SK-N-SH (cell line): ENCODE measurements at regions not wholly inside any gene's neighbourhood (a gene's known extent, or its start where the extent isn't known, plus 50 kb on each side); places are given as distances from the start of the nearest gene placed in this dataset.

Experiments
- CTCF ChIA-PET: fragments of 300-600, 350-600 bp; formaldehyde crosslinking; extraction: SDS; loops from one replicate; lab custom pipeline; 2021; lab: Yijun Ruan, JAX
- POLR2A ChIA-PET: fragments of 350-600 bp; sonication (Branson Sonifier 250); formaldehyde crosslinking; extraction: SDS; loops from one replicate; lab custom pipeline; 2020; ENCODE audit warnings: antibody characterized with exemption, inconsistent platforms; lab: Yijun Ruan, JAX
- DNase-seq: peaks from one replicate; pipeline ENCODE4 v3.0.0; 2012
- H2AFZ ChIP-seq: fragments of 200-600 bp; sonication (generic); 2 replicates; pipeline ENCODE4 v1.8.1; 2016; ENCODE audit warnings: antibody characterized with exemption, mild to moderate bottlenecking, low read depth
- H3F3A ChIP-seq: fragments of 200-600 bp; sonication (generic); replicated peaks from 2 replicates; pipeline ENCODE3; 2016; ENCODE audit warnings: antibody characterized with exemption, mild to moderate bottlenecking; ENCODE audit not compliant: insufficient read depth
- H3K27ac ChIP-seq, 2 experiments: fragments of 200-500 bp in 1 of 2; fragments of 200-600 bp in 1 of 2; sonication (Bioruptor generic) in 1 of 2; sonication (generic), shearing (Covaris generic) in 1 of 2; 2 replicates each; pipeline versions ENCODE4 v1.5.1 to v1.6.1; 2014 to 2016; ENCODE audit warnings: low read depth in 2 of 2, inconsistent platforms in 1 of 2, low read length in 1 of 2, mild to moderate bottlenecking in 1 of 2, mixed read lengths in 1 of 2
- H3K27me3 ChIP-seq: fragments of 200-600 bp; sonication (generic), shearing (Covaris generic); 2 replicates; pipeline ENCODE4 v1.6.1; 2016; ENCODE audit warnings: mixed run types; ENCODE audit not compliant: insufficient read depth
- H3K36me3 ChIP-seq, 2 experiments: fragments of 200-500 bp in 1 of 2; fragments of 200-600 bp in 1 of 2; sonication (Bioruptor generic) in 1 of 2; sonication (generic) in 1 of 2; replicated peaks in 1 of 2; 2 replicates each; pipeline versions ENCODE3 to v1.5.1; 2014 to 2016; ENCODE audit warnings: low read length in 1 of 2, mild to moderate bottlenecking in 1 of 2; ENCODE audit not compliant: insufficient read depth in 2 of 2, control insufficient read depth in 1 of 2
- H3K4me1 ChIP-seq, 2 experiments: fragments of 200-500 bp in 1 of 2; fragments of 200-600 bp in 1 of 2; sonication (Bioruptor generic) in 1 of 2; sonication (generic), shearing (Covaris generic) in 1 of 2; 2 replicates each; pipeline versions ENCODE4 v1.5.1 to v1.6.1; 2014 to 2016; ENCODE audit warnings: low read depth in 1 of 2, low read length in 1 of 2, mixed run types in 1 of 2; ENCODE audit not compliant: insufficient read depth in 2 of 2, control insufficient read depth in 1 of 2
- H3K4me2 ChIP-seq: fragments of 200-600 bp; sonication (generic), shearing (Covaris generic); 2 replicates; pipeline ENCODE4 v1.6.1; 2017; ENCODE audit warnings: mixed run types
- H3K4me3 ChIP-seq, 2 experiments: fragments of 200-500 bp in 1 of 2; fragments of 200-600 bp in 1 of 2; sonication (Bioruptor generic) in 1 of 2; sonication (generic), shearing (Covaris generic) in 1 of 2; 2 replicates each; pipeline versions ENCODE4 v1.5.1 to v1.8.1; 2014 to 2016; ENCODE audit warnings: low read depth in 2 of 2, inconsistent platforms in 1 of 2, low read length in 1 of 2, mild to moderate bottlenecking in 1 of 2, mixed read lengths in 1 of 2, moderate library complexity in 1 of 2
- H3K79me2 ChIP-seq: fragments of 200-600 bp; sonication (generic); 2 replicates; pipeline ENCODE4 v1.8.1; 2017; ENCODE audit warnings: mild to moderate bottlenecking; ENCODE audit not compliant: insufficient read depth
- H3K9ac ChIP-seq: fragments of 200-600 bp; sonication (generic); 2 replicates; pipeline ENCODE4 v1.6.1; 2017; ENCODE audit warnings: mixed run types
- H3K9me2 ChIP-seq: fragments of 200-600 bp; sonication (generic); 2 replicates; pipeline ENCODE4 v1.6.1; 2017; ENCODE audit warnings: mixed run types
- H3K9me3 ChIP-seq: fragments of 200-600 bp; sonication (generic); 2 replicates; pipeline ENCODE4 v1.6.1; 2017; ENCODE audit warnings: mixed run types, mild to moderate bottlenecking, moderate library complexity
- H4K20me1 ChIP-seq: fragments of 200-600 bp; sonication (generic); 2 replicates; pipeline ENCODE4 v1.6.1; 2017; ENCODE audit warnings: mild to moderate bottlenecking, mixed run types; ENCODE audit not compliant: insufficient read depth
- CTCF ChIP-seq: fragments of 200-600 bp; sonication (generic); IDR thresholded peaks from 2 replicates; pipeline ENCODE4 v1.6.1; 2017; ENCODE audit warnings: antibody characterized with exemption, mild to moderate bottlenecking, moderate library complexity
- ELF1 ChIP-seq: IDR thresholded peaks from 2 replicates; pipeline ENCODE4 v1.4.0; 2012
- GABPA ChIP-seq: IDR thresholded peaks from 2 replicates; pipeline ENCODE4 v1.4.0; 2012; ENCODE audit warnings: low read depth, mild to moderate bottlenecking
- MAX ChIP-seq: IDR thresholded peaks from 2 replicates; pipeline ENCODE4 v1.4.0; 2012; ENCODE audit warnings: low read depth
- NFIC ChIP-seq: IDR thresholded peaks from 2 replicates; pipeline ENCODE4 v1.4.0; 2012; ENCODE audit warnings: borderline replicate concordance
- NRF1 ChIP-seq: IDR thresholded peaks from 2 replicates; pipeline ENCODE4 v1.6.1; 2012; ENCODE audit warnings: low read depth, mild to moderate bottlenecking, low read length
- REST ChIP-seq: IDR thresholded peaks from 2 replicates; pipeline ENCODE4 v1.6.1; 2012; ENCODE audit warnings: mild to moderate bottlenecking, low read depth, low read length, moderate library complexity
- RFX5 ChIP-seq: IDR thresholded peaks from 2 replicates; pipeline ENCODE4 v1.6.1; 2012; ENCODE audit warnings: mild to moderate bottlenecking, improper control_type of control experiment, low read length
- SIN3A ChIP-seq: IDR thresholded peaks from 2 replicates; pipeline ENCODE4 v1.6.1; 2012; ENCODE audit warnings: low read depth, mild to moderate bottlenecking, low read length, moderate library complexity, borderline replicate concordance
- USF1 ChIP-seq: IDR thresholded peaks from 2 replicates; pipeline ENCODE4 v1.4.0; 2012; ENCODE audit warnings: low read depth, borderline replicate concordance
- USF2 ChIP-seq: fragments of 150-350 bp; IDR thresholded peaks from 2 replicates; pipeline ENCODE4 v1.6.1; 2017; ENCODE audit warnings: antibody characterized with exemption, low read length, low read depth, borderline replicate concordance
- WGBS: methylation state at CpG from one replicate; pipeline ENCODE4 v1.1.6; 2017; ENCODE audit warnings: low lambda C conversion rate; 5-methylcytosine and 5-hydroxymethylcytosine counted together

GRCh38 chrX:76509775-76510174 is 82.3 kb downstream of the MAGEE1 start:
- TF ChIP-seq NFIC (no peak), REST (no peak), GABPA (no peak), SIN3A (no peak), USF1 (no peak), NRF1 (no peak), USF2 (no peak), RFX5 (no peak)
- ChIA-PET POLR2A (no interaction called here), CTCF (no interaction called here)
- Histone ChIP-seq H3K27me3 (no peaks in the 10 kb centered on the region), H3K79me2 (no peaks in the 10 kb centered on the region), H4K20me1 (no peaks in the 10 kb centered on the region), H3K4me2 (no peak overlapping the region), H3K9me3 (no peaks in the 10 kb centered on the region), H3F3A (no peaks in the 10 kb centered on the region), H3K9me2 (0 out of 2 replicates have a peak, but pooled peaks cover 5% of the 10 kb centered on the region), H3K4me3 (no peak overlapping the region), H3K4me1 (no peaks in the 10 kb centered on the region), H3K36me3 (no peaks in the 10 kb centered on the region), H2AFZ (no peak overlapping the region), H3K9ac (no peak overlapping the region), H3K27ac (no peak overlapping the region)
- DNase-seq, result no peak

- Histone ChIP-seq H3K27me3 (no peaks in the 10 kb centered on the region), H3K4me3 (no peak overlapping the region), H3K27ac (no peak overlapping the region), H3K4me2 (no peak overlapping the region), H3K9me3 (no peaks in the 10 kb centered on the region), H3K9ac (no peak overlapping the region), H3F3A (no peaks in the 10 kb centered on the region), H4K20me1 (no peaks in the 10 kb centered on the region), H3K36me3 (no peaks in the 10 kb centered on the region), H3K9me2 (no peaks in the 10 kb centered on the region), H2AFZ (no peak overlapping the region), H3K4me1 (no peaks in the 10 kb centered on the region), H3K79me2 (no peaks in the 10 kb centered on the region)
- ChIA-PET POLR2A (no interaction called here), CTCF (no interaction called here)
- TF ChIP-seq MAX (no peak), ELF1 (no peak), CTCF (no peak)
- DNase-seq, result no peak
- 0% methylated on average over 4 of the region's 4 CpGs for WGBS
These were observed 90.0 kb downstream of the MAGEE1 start for GRCh38 chrX:76517544-76517943.
